ENCODE measurements at regions not wholly inside any gene's neighbourhood (a gene's known extent, or its start where the extent isn't known, plus 50 kb on each side); places are given as distances from the start of the nearest gene placed in this dataset.

- no peak for TF ChIP-seq TBP (CRISPR knock-in tag; IDR thresholded peaks at IDR 0.05)
- no peak for TF ChIP-seq ZNF652 (CRISPR knock-in tag; IDR thresholded peaks at IDR 0.05; ENCODE audit: borderline replicate concordance, low read depth)
- TF ChIP-seq ZNF777 (CRISPR knock-in tag; IDR thresholded peaks at IDR 0.05): no peak
- no peak for TF ChIP-seq POLR2A (IDR thresholded peaks at IDR 0.05; ENCODE audit: insufficient read depth in 1 of 2, low read depth in 2 of 2, low read length in 2 of 2)
- no peak for TF ChIP-seq ZNF138 (CRISPR knock-in tag; IDR thresholded peaks at IDR 0.05; ENCODE audit: low read depth)
- no peak for TF ChIP-seq NR3C1 (CRISPR knock-in tag; IDR thresholded peaks at IDR 0.05)
- TF ChIP-seq ZNF253 (CRISPR knock-in tag; IDR thresholded peaks at IDR 0.05; ENCODE audit: borderline replicate concordance): no peak
- no peak for TF ChIP-seq ZFP36 (IDR thresholded peaks at IDR 0.05; ENCODE audit: borderline replicate concordance, low read depth, low read length, partially characterized antibody)
- TF ChIP-seq RAD51 (IDR thresholded peaks at IDR 0.05; ENCODE audit: borderline replicate concordance): no peak
- TF ChIP-seq, protein P1, sequence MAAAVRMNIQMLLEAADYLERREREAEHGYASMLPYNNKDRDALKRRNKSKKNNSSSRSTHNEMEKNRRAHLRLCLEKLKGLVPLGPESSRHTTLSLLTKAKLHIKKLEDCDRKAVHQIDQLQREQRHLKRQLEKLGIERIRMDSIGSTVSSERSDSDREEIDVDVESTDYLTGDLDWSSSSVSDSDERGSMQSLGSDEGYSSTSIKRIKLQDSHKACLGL (CRISPR knock-in tag; IDR thresholded peaks at IDR 0.05): no peak
- TF ChIP-seq, protein P2, sequence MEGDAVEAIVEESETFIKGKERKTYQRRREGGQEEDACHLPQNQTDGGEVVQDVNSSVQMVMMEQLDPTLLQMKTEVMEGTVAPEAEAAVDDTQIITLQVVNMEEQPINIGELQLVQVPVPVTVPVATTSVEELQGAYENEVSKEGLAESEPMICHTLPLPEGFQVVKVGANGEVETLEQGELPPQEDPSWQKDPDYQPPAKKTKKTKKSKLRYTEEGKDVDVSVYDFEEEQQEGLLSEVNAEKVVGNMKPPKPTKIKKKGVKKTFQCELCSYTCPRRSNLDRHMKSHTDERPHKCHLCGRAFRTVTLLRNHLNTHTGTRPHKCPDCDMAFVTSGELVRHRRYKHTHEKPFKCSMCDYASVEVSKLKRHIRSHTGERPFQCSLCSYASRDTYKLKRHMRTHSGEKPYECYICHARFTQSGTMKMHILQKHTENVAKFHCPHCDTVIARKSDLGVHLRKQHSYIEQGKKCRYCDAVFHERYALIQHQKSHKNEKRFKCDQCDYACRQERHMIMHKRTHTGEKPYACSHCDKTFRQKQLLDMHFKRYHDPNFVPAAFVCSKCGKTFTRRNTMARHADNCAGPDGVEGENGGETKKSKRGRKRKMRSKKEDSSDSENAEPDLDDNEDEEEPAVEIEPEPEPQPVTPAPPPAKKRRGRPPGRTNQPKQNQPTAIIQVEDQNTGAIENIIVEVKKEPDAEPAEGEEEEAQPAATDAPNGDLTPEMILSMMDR (CRISPR knock-in tag; IDR thresholded peaks at IDR 0.05): no peak
Observed at GRCh38 chr4:159927781-159928180, 824.9 kb downstream of the RAPGEF2 start.
